ENCODE measurements at regions not wholly inside any gene's neighbourhood (a gene's known extent, or its start where the extent isn't known, plus 50 kb on each side); places are given as distances from the start of the nearest gene placed in this dataset.

DNA sequence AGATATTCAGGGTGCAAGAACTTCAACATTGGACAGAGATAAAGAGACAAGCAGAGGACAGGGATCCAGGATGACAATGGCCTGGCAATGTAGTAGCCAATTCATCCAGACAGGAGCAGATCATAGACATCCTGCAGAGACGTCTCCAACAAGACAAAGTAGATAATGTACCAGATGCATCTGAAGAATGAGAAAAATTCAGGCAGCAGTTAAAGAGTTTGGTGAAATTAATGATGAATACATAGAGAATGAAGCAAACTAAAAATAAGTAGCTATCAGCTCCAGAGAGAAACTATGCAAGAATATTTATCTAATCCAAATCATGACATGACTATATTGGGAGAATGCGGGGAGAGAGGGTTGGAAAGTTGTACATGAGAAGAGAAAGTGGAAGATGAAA, 278.4 kb upstream of the DACH1 start:
- in situ Hi-C loops (cut with MboI; ENCODE audit: low pct_unique_long_range_greater_than_20kb, low sequenced_read_pairs, unreplicated experiment) = no loop called here
- TF ChIP-seq, protein P1, sequence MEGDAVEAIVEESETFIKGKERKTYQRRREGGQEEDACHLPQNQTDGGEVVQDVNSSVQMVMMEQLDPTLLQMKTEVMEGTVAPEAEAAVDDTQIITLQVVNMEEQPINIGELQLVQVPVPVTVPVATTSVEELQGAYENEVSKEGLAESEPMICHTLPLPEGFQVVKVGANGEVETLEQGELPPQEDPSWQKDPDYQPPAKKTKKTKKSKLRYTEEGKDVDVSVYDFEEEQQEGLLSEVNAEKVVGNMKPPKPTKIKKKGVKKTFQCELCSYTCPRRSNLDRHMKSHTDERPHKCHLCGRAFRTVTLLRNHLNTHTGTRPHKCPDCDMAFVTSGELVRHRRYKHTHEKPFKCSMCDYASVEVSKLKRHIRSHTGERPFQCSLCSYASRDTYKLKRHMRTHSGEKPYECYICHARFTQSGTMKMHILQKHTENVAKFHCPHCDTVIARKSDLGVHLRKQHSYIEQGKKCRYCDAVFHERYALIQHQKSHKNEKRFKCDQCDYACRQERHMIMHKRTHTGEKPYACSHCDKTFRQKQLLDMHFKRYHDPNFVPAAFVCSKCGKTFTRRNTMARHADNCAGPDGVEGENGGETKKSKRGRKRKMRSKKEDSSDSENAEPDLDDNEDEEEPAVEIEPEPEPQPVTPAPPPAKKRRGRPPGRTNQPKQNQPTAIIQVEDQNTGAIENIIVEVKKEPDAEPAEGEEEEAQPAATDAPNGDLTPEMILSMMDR (IDR thresholded peaks at IDR 0.05; ENCODE audit: extremely low read depth, insufficient read depth, missing control alignments) = no peak
- DNase-seq (ENCODE audit: low spot score) = no peak

DNA sequence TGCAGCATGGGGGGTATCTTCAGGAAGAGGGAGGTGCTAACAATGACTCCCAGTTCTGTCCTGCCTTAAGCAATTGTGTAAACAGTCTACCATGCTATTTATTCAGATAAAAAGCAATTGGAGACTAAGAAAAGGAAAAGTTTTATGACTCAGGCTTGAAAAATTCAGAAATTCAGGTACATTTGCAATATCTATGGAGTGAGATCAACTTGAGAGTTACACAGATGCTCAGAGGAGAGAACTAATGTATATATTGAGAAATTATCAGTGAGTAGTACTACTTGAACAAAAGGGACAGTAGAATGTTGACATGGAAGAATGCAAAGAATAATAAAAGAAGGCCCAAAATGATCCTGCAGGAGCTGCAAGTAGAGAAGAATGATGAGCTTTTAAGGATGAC, 277.6 kb upstream of the DACH1 start:
- TF ChIP-seq, protein P1 (IDR thresholded peaks at IDR 0.05; ENCODE audit: extremely low read depth, insufficient read depth, missing control alignments) = no peak
- DNase-seq (ENCODE audit: low spot score) = no peak
- in situ Hi-C loops (cut with MboI; ENCODE audit: low pct_unique_long_range_greater_than_20kb, low sequenced_read_pairs, unreplicated experiment) = no loop called here

DNA sequence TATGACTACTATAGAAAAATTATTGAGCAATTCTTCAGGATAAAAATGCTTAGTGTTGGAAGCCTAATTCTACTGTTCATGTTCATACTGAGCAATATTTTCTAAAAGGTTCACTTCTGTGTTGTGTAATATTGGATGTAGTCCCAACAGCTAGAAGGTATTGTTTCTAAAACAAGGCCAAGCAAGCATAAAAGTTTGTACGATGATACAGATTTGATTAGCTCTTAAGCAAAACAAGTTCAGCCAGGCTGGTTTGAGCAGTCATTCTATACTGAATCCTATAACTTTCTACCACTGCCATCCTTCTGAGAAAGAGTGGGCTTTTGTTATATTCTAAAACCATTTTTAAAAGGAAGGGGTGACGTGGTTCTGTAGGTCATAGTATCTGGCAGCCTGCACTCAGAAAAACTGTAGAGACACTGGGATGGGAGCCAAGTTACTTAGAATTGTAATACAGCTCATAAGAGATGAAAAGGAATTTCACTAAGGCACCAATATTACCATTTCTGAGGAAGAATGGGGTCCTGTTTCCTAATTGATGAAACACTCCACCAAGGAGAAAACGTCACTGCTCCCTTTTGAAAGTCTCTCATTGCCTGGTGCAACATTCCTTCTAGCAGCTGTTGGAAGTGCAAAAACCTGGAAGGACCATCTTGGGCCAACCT, 275.0 kb upstream of the DACH1 start:
- in situ Hi-C loops (cut with MboI; ENCODE audit: low pct_unique_long_range_greater_than_20kb, low sequenced_read_pairs, unreplicated experiment) = no loop called here
- TF ChIP-seq, protein P1 (IDR thresholded peaks at IDR 0.05; ENCODE audit: extremely low read depth, insufficient read depth, missing control alignments) = no peak
- no peak for DNase-seq (ENCODE audit: low spot score)

DNA sequence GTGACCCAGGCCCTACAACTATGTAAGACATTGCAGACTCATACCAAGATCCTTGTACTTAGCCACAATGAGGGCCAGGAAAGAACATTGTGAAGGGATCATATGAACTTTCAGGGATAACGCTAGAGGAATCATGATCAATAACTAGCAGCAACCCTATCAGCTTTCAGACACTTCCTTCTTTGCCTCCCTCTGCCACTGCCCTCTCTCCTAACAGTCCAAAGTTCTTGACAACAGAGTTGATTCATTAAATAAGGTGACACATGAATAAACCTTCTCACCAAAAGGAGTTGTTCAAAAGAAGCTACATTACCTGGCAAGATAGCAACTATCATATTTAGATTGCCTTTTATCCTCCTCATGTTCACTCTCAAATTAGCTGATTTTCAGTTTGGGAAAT, 272.2 kb upstream of the DACH1 start:
- TF ChIP-seq, protein P1 (IDR thresholded peaks at IDR 0.05; ENCODE audit: extremely low read depth, insufficient read depth, missing control alignments) = no peak
- DNase-seq (ENCODE audit: low spot score) = no peak
- in situ Hi-C loops (cut with MboI; ENCODE audit: low pct_unique_long_range_greater_than_20kb, low sequenced_read_pairs, unreplicated experiment) = no loop called here

DNA sequence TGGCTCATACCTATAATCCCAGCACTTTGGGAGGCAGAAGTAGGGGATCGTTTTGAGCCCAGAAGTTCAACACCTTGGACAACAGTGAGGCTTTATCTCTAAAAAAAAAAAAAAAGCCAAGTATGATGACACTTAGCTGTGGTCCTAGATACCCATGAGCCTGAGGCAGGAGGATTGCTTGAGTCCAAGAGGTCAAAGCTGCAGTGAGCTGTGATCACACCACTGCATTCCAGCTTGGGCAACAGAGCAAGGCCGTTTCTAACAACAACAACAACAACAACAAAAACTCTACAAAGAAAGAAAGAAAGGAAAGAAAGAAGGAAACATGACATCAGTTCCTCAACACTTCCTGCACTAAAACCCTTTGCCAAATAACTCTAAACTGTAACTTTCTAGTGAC, 265.1 kb upstream of the DACH1 start:
- in situ Hi-C loops (cut with MboI; ENCODE audit: low pct_unique_long_range_greater_than_20kb, low sequenced_read_pairs, unreplicated experiment) = no loop called here
- no peak for DNase-seq (ENCODE audit: low spot score)
- TF ChIP-seq, protein P1 (IDR thresholded peaks at IDR 0.05; ENCODE audit: extremely low read depth, insufficient read depth, missing control alignments) = no peak

DNA sequence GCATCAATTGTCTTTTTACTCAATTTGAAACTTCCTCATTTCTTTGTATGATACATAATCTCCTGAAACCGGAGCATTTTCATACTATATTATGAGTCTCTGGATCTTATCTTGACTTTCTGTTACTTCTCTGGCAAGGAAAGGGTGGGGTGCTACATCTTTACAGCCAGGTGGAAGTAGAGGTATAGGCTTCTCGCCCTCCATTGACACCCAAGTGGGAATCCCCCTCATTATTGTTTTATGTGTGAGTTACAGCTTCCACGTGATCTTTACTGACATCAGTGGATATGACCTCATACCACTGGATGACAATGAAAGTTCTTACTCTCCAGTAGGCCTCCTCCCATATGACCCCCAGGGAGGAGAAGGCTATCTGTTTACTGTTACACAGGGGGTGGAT, 262.1 kb upstream of the DACH1 start:
- in situ Hi-C loops (cut with MboI; ENCODE audit: low pct_unique_long_range_greater_than_20kb, low sequenced_read_pairs, unreplicated experiment) = no loop called here
- no peak for DNase-seq (ENCODE audit: low spot score)
- TF ChIP-seq, protein P1 (IDR thresholded peaks at IDR 0.05; ENCODE audit: extremely low read depth, insufficient read depth, missing control alignments) = no peak
